Erythroblast (primary cell): ENCODE measurements at regions not wholly inside any gene's neighbourhood (a gene's known extent, or its start where the extent isn't known, plus 50 kb on each side); places are given as distances from the start of the nearest gene placed in this dataset.

Experiments used
- DNase-seq, 2 experiments: peaks; one replicate each; lab custom pipeline; 2025; lab: John Stamatoyannopoulos, UW
- GATA1 ChIP-seq: IDR thresholded peaks from 2 replicates; pipeline ENCODE4 v1.6.1; 2011; ENCODE audit warnings: low read depth, mild to moderate bottlenecking, control low read depth, low read length, moderate library complexity
- POLR2A ChIP-seq: IDR thresholded peaks from 2 replicates; pipeline ENCODE4 v1.6.1; 2011; ENCODE audit warnings: mild to moderate bottlenecking, low read length

- DNase-seq, result no peak
- TF ChIP-seq GATA1 (no peak), POLR2A (no peak)
Observed at GRCh38 chr1:101332633-101333032, 95.8 kb downstream of the S1PR1 start.

GRCh38 chr1:101333186-101333585 lies 96.4 kb downstream of the S1PR1 start:
- no peak for TF ChIP-seq GATA1
- no peak for TF ChIP-seq POLR2A
- no peak for DNase-seq

DNA sequence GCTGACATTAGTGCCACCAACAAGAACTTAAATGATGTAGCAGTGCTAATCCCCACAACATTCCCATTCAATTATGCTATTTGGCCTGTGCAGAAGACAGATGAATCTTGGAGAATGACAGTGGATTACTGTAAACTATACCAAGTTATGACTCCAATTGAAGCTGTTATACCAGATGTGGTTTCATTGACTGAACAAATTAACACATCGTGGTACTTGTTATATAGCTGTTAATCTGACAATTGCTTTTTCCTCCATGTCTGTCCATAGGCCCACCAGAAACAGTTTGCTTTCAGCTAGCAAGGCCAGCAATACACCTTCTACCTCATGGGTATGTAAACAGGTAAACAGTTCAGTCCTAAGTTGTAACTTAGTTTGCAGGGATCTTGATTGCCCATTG lies 101.1 kb downstream of the S1PR1 start:
- no peak for DNase-seq
- TF ChIP-seq GATA1 (no peak), POLR2A (no peak)

DNA sequence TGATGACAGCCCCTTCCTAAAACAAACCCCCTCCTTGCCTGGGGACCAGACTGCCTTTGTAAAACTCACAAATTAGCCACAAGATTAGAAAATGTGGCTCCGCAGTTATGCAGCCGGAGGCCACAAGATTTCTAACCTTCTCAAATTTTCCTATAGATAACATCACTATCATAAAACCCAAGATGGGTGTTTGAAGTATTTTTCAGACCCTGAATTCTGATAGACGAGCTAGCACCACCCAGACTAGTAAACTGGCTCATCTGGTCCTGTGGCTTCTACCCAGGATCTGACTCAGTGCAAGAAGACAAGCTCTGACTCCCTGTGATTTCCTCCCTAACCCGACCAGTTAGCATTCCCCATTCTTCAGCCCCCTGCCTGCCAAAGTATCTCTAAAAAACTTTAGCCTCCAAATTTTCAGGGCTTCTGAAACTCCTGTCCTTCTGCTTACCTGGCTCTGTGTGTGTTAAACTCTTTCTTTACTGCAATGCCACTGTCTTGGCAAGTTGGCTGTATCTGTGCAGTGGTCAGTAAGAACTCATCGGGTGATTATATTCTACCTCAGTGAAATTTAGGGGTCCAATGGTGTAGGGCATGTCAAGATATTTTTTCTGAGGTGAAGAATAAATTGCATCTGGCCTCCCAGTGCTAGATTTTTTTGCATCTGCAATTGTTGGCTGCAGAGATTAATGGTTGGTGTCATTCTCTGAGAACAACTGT lies 102.1 kb downstream of the S1PR1 start:
- DNase-seq, result no peak
- no peak for TF ChIP-seq GATA1
- TF ChIP-seq POLR2A, result no peak

GRCh38 chr1:101344745-101345144 lies 107.9 kb downstream of the S1PR1 start:
- TF ChIP-seq GATA1, result no peak
- TF ChIP-seq POLR2A, result no peak
- DNase-seq, result no peak

- no peak for TF ChIP-seq GATA1
- no peak for DNase-seq
Observed at GRCh38 chr1:101346419-101346818, 109.6 kb downstream of the S1PR1 start.

DNA sequence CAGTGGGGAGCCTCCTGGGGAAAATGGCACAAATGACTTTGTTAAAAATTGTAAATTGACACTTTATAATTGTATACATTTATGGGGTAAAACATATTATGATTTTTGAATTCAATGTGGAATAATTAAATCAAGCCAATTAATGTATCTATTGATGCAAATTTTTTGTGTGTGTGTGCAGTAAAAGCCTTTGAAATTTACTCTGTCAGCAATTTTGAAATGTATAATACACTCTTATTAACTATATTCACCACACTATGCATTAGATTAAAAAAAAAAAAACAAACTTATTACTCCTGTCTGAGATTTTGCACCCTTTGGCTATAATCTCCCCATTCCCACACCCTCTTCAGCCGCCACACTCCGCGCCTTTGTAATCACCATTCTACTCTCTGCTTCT lies 119.2 kb downstream of the S1PR1 start:
- DNase-seq, result no peak
- no peak for TF ChIP-seq POLR2A
- TF ChIP-seq GATA1, result no peak

DNA sequence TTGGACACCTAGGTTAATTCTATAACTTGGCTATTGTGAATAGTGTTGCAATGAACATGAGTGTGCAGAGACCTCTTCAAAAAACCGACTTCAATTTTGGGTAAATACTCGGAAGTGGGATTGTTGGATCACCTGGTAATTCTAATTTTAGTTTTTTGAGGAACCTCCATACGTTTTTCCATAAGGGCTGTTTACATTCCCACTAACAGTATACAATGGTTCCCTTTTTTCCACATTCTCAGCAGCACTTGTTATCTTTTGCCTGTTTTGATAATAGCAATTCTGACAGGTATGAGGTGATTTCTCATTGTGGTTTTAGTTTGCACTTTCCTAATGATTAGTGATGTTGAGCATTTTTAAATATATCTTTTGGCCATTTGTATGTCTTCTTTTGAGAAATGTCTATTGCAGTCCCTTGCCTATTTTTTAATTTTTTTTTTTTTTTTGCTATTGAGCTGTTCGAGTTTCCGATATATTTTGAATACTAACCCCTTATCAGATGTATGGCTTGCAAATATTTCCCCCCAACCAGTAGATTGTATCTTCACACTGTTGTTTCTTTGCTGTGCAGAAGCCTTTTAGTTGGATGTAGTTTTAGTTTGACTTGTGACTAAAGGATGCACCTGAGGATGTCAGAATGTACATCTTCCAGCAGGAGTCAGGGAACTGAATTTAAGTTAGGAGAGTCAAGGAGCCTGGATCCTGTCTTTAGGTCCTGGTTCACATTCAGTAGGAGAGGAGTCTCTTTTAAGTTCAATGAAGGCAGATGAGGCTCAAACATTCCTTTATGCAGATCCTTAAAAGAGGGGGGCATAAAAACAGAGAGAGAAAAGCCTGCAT lies 120.0 kb downstream of the S1PR1 start:
- DNase-seq, result no peak
- TF ChIP-seq GATA1 (no peak), POLR2A (no peak)

- peak; percentile 71 to 81 for DNase-seq
- TF ChIP-seq GATA1 (no peak), POLR2A (no peak)
Observed at GRCh38 chr1:101357444-101357986, 120.7 kb downstream of the S1PR1 start.

GRCh38 chr1:101360506-101360905 lies 123.7 kb downstream of the S1PR1 start:
- no peak for TF ChIP-seq GATA1
- no peak for TF ChIP-seq POLR2A
- no peak for DNase-seq

DNA sequence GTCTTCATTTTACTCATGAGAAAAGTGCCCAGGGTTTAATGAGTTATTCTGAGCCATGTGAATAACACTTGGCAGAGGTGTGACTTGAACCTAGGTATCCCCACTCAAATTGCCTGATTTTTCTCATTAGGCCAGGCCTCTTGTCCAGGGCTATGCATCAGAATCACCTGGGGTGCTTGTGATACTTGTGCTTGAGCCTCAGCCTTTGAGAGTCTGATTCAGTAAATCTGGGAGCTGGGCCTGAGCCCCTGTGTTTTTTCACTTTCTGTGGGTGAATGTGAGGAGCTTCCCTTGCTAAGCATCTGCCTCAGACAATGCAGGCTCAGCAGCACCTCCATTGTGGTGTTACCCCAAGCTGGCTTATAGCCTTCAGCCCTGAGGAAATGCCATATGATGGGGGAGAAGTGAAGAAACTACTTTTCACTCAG lies 127.1 kb downstream of the S1PR1 start:
- DNase-seq, result no peak
- no peak for TF ChIP-seq GATA1
- no peak for TF ChIP-seq POLR2A

DNA sequence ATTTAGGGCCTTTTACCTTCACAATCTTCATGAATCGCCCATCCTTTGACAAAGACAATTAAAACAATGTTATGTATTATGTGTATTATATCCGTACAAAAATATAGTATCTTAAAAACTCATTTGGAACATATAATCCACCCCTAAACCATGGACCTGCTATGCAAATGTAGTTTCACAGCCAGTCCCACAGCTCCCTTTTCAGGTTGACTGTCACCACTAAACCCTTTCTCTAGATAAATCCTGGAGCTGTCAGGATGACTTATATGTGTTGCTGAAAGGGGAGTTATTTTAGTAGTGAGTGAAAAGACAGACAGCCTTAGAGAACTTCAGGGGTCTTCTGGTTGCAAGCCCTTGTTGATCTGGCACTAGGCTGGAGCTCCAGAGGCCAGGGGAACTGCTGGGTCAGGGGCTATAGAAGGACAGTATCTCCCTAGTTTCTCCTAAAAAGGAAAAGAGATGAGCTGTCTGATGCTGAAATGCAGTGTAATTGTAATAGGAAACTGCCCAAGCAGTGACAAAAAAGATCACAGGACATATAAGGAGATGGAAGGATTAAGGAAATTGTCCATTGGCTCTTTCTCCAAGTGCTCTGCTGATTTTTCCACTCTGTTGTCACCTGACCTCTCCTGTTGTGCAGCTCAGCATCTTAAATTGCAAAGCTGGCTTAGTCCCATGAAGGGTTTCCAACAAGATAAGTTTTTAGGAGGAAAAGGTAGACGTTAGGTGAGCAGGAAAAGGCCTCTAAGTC lies 127.7 kb downstream of the S1PR1 start:
- DNase-seq, result no peak
- TF ChIP-seq POLR2A (no peak), GATA1 (no peak)

DNA sequence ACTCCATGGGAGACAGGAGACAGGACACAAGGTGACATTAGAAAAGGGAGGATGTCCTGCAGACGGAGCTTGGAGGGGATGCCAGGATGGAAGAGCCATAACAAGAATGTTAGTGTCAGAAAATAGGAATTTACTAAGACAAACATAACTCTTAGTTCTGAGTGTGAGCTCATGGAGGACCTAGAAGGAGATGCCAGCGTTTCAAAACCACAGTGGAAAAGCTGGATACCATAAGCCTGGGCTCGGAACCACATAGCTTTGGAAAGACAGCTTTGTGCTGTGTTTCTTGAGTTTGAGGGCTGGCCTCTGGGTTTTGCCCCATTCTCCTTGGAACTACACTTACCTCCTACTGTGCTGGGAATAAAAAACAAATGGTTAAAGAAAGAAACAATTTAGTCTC lies 128.4 kb downstream of the S1PR1 start:
- no peak for TF ChIP-seq POLR2A
- DNase-seq, result no peak
